ENCODE measurements at regions not wholly inside any gene's neighbourhood (a gene's known extent, or its start where the extent isn't known, plus 50 kb on each side); places are given as distances from the start of the nearest gene placed in this dataset.
"Not testable (repeated sequence)": the region's sequence is repeated elsewhere in the genome, so short reads cannot be mapped to it uniquely, and the experiment has no call there.

DNA sequence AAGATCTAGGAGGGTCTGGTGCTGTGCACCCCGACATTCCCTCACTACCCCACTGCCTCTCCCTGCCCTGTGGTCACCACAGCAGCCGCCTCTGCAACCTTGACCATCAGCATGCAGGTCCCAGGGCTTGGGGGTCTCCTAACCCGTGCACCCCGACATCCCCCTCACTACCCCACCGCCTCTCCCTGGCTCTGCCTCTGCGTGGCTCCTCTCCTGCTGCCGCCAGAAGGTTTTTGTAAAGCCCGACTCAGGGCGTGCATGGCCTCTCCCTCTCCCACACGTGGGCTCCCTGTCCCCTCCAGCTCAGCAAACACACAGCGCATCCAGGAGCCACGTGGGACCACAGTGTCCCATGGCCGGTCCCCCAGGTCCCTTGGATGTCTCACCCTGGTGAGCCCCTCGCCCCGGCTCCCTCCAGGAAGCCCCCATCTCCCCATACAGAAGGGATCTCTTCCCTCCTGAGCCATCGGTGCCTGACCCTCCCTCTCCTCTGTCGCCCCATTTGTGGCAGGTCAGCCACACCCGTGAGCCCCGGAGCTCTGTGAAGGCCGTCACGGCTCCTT, 112.5 kb upstream of the LPCAT1 start:
- ATAC-seq, DNase-seq: not testable (repeated sequence)

DNA sequence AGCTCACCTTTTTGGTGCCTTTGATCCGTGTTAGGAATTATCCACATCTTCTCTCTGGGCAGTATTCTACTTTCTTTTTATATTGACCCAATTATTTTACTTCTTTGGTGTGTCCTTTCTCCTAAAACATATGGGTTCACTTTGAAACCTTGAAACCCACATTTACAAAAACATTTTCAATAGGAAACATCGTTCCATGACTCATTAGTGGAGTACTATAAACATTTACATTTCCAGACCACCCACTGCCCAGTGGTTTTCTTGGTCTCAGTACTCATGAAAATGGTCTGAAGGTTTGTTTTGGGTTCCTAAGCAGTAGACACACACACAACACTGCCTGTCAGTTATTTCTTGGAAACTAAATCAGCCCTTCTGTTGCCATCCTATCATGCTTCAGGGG, 111.7 kb upstream of the LPCAT1 start:
- not testable (repeated sequence) for DNase-seq

GRCh38 chr5:1634337-1634661, 110.5 kb upstream of the LPCAT1 start:
- ATAC-seq (no peak), DNase-seq (no peak)

More for the DNA sequence above, 111.7 kb upstream of the LPCAT1 start:
- not testable (repeated sequence) for ATAC-seq

- ATAC-seq, result peak; percentile 87
- peak; percentile 89 for DNase-seq
Measured at GRCh38 chr5:1633605-1634336, 110.0 kb upstream of the LPCAT1 start.

GRCh38 chr5:1631004-1631403, 107.2 kb upstream of the LPCAT1 start:
- ATAC-seq, DNase-seq: not testable (repeated sequence)

GRCh38 chr5:1626397-1626796, 102.6 kb upstream of the LPCAT1 start:
- ATAC-seq, DNase-seq: not testable (repeated sequence)

- DNase-seq, ATAC-seq: not testable (repeated sequence)
Measured at GRCh38 chr5:1619531-1619930, 95.8 kb upstream of the LPCAT1 start.

DNA sequence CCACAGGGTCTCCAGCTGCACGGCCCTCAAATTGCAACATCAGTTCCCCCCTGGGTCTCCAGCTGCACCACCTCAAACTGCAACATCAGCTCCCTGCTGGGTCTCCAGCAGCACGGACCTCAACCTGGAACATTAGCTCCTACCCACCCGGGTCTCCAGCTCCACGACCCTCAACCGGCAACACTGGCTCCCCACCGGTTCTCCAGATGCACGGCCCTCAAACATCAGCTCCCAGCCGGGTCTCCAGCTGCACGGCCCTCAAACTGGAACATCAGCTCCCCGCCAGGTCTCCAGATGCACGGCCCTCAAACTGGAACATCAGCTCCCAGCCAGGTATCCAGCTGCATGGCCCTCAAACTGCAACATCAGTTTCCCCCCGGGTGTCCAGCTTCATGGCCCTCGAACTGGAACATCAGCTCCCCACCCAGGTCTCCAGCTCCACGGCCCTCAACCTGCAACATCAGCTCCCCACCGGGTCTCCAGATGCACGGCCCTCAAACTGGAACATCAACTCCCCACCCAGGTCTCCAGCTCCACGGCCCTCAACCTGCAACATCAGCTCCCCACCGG, 94.6 kb upstream of the LPCAT1 start:
- DNase-seq, ATAC-seq: not testable (repeated sequence)

DNA sequence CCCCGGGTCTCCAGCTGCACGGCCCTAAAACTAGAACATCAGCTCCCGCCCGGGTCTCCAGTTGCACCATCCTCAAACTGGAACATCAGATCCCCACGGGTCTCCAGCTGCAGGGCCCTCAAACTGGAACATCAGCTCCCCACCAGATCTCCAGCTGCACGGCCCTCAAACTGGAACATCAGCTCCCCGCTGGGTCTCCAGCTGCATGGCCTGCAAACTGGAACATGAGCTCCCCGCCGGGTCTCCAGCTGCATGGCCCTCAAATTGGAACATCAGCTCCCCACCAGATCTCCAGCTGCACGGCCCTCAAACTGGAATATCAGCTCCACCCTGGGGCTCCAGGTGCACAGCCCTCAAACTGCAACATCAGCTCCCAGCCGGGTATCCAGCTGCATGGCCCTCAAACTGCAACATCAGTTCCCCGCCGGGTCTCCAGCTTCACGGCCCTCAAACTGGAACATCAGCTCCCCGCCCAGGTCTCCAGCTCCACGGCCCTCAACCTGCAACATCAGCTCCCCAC, 93.5 kb upstream of the LPCAT1 start:
- DNase-seq, ATAC-seq: not testable (repeated sequence)

DNA sequence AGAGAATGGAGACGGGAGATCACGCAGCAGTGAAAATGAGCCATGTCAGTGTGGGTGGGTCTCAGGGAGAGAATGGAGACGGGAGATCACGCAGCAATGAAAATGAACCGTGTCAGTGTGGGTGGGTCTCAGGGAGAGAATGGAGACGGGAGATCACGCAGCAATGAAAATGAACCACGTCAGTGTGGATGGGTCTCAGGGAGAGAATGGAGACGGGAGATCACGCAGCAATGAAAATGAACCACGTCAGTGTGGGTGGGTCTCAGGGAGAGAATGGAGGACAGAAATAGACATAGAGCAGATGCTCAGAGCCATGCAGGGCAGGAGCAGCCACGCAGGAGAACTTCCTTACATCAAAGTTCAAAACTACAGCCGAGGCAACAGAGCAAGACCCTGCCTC, 89.8 kb upstream of the LPCAT1 start:
- not testable (repeated sequence) for DNase-seq, ATAC-seq

DNA sequence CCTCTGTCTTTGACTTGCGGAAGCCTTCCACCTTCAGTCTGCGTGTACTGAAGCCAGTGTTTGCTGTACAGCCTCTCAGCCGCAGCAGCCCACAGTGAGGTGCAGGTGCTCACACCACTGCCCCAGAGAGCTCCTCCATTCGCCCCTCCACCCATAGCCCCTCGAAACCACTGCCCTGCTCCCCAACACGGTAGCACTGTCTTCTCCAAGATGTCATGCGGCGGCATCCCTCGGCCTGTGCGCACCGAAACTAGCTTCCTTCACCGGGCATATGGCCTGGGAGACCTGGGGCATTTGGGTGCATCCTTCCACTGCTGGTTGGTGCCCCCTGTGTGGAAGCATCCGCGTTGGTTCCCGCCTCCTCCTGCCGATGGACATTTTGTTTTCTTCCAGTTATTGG, 86.8 kb upstream of the LPCAT1 start:
- not testable (repeated sequence) for DNase-seq, ATAC-seq

- ATAC-seq, DNase-seq: not testable (repeated sequence)
Measured at GRCh38 chr5:1609111-1609510, 85.4 kb upstream of the LPCAT1 start.

DNA sequence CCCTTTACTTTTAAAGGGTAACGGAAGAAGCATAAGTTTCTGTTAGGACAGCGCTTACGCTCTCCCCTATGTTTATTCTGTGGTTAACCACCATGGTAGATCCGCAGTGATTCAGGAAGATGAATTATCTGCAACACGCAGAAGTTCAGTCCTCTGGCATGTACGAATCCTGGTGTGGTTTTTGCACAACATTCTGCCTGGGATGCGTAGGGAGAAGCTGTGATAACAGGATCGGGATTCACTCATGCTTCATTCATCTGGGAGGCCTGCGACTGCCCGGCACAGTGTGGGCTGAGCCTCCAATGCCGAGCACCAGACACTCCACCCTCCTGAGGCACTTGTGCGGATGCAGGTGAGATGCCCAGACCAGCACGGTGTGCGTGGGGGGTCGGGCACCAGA, 84.6 kb upstream of the LPCAT1 start:
- DNase-seq, result not testable (repeated sequence)
- peak; percentile 85 for ATAC-seq

DNA sequence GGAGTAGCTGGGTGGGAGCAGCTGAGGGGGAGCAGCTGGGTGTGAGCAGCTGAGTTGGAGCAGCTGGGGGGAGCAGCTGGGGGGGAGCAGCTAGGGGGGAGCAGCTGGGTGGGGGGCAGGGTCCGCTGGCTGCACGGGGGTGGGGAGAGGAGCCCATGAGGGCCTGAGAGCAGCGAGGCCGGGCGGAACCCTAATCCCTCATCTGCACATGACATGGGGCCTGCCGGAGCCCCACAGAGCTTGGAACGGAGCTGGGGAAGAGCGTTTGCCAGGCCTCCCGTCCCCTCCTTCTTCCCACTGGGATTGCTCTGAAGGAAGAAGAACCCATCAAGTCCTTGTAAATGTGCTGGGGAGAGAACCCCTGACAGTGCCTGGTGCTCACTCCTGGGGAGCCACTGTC, 83.2 kb upstream of the LPCAT1 start:
- ATAC-seq, DNase-seq: not testable (repeated sequence)

GRCh38 chr5:1603916-1604315, 80.2 kb upstream of the LPCAT1 start:
- not testable (repeated sequence) for DNase-seq

DNA sequence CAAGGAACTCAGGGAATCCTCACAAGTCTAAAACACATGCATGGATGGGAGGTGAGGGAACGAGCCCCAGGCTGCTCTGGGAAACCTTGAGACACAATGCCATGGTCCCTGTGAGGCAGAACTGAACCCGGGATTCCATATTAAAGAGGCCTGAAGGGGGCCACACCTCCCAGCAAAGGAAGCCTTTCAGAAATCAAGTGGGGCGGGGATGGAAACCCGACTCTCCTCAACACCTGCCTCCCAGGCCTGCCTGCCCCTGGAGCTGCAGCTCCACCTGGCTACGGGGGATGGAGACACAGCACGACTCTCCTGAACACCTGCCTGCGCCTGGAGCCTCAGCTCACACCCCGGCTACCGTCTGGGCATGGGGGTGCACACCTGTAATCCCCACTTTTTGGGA, 77.8 kb upstream of the LPCAT1 start:
- peak; percentile 8 for DNase-seq
- not testable (repeated sequence) for ATAC-seq

More at GRCh38 chr5:1603916-1604315, 80.2 kb upstream of the LPCAT1 start:
- ATAC-seq, result not testable (repeated sequence)

- ATAC-seq, result peak; percentile 65
- not testable (repeated sequence) for DNase-seq
Measured at GRCh38 chr5:1598950-1599737, 75.4 kb upstream of the LPCAT1 start.

DNA sequence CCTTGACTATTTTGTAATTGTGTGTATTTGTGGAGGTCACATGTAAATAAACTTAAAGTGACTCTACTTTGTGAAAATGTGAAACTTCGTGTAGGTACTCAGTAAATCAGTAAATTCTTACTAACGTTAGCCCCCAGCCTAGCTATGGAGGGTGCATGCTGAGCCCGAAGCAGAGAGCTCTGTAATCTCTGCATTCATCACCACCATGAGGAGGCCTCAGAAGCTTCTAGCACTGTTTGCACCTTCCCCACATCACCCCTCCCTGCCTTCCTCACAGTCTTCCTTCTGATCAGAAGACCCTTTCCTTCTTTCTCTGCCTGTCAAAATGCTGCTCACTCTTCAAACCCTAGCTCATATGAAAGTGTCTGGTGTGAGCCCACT, 73.3 kb upstream of the LPCAT1 start:
- not testable (repeated sequence) for ATAC-seq, DNase-seq

DNA sequence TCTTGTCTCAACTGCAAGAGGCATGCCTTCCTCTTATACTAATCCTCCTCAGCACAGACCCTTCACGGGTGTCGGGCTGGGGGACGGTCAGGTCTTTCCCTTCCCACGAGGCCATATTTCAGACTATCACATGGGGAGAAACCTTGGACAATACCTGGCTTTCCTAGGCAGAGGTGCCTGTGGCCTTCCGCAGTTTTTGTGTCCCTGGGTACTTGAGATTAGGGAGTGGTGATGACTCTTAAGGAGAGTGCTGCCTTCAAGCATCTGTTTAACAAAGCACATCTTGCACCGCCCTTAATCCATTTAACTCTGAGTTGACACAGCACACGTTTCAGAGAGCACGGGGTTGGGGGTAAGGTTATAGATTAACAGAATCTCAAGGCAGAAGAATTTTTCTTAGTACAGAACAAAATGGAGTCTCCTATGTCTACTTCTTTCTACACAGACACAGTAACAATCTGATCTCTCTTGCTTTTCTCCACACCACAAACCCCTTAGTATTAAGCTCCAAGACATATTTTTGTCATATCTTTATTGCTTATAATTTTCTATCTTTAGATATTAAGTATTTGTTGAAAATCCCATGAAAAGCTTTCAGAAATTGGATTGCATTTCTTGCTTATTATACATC, 72.8 kb upstream of the LPCAT1 start:
- ATAC-seq, DNase-seq: not testable (repeated sequence)

GRCh38 chr5:1594357-1595106, 70.8 kb upstream of the LPCAT1 start:
- peak; percentile 92 for ATAC-seq
- peak; percentile 94 for DNase-seq

DNA sequence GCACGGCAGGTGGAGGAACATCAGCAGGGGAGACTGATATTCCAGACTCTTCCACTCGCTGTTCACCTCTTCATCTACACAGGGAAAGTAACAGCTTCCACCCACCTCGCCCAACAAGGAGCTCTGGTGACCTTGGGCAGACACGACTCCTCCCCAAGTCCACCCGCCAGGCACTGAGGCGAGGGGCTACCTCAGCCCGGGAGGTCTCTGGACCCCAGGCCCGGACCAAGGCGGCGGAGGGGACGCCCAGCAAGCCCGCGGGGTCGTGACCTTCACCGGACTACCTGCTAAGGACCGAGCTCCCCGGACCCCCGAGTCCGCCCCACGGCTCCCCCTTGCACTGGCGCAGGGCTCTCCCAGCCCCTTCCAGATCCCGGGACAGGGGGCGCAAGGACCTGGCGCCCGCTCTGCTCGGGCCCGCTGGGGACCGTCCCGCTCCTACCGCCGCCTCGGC, 70.2 kb upstream of the LPCAT1 start:
- ATAC-seq, result no peak
- DNase-seq, result peak; percentile 15
